Effector memory CD4-positive, alpha-beta T cell (primary cell): ENCODE measurements at regions not wholly inside any gene's neighbourhood (a gene's known extent, or its start where the extent isn't known, plus 50 kb on each side); places are given as distances from the start of the nearest gene placed in this dataset.

Experiments used
- DNase-seq, 3 donors: peaks; one replicate each; pipeline ENCODE4 v3.0.0-alpha.2; 2020
- H3K27ac ChIP-seq: 2 replicates; pipeline ENCODE4 v1.7.0; 2013; ENCODE audit warnings: mild to moderate bottlenecking, low read length, moderate library complexity; ENCODE audit not compliant: insufficient read depth, poor library complexity, severe bottlenecking
- H3K27me3 ChIP-seq: replicated peaks from 2 replicates; pipeline ENCODE4 v1.7.0; 2013; ENCODE audit warnings: mild to moderate bottlenecking, low read length; ENCODE audit not compliant: insufficient read depth, control insufficient read depth, poor library complexity, severe bottlenecking
- H3K36me3 ChIP-seq: 2 replicates; pipeline ENCODE4 v1.7.0; 2013; ENCODE audit warnings: mild to moderate bottlenecking, low read length, moderate library complexity; ENCODE audit not compliant: control insufficient read depth, insufficient read depth
- H3K4me1 ChIP-seq: 2 replicates; pipeline ENCODE4 v1.7.0; 2013; ENCODE audit warnings: low read length, mild to moderate bottlenecking; ENCODE audit not compliant: control insufficient read depth, insufficient read depth, poor library complexity, severe bottlenecking
- H3K4me3 ChIP-seq: 2 replicates; pipeline ENCODE4 v1.7.0; 2013; ENCODE audit warnings: low read length, low read depth, mild to moderate bottlenecking; ENCODE audit not compliant: insufficient read depth, poor library complexity, severe bottlenecking
- H3K9me3 ChIP-seq: 2 replicates; pipeline ENCODE4 v1.7.0; 2013; ENCODE audit warnings: mild to moderate bottlenecking, low read length, moderate library complexity; ENCODE audit not compliant: control insufficient read depth

- no peak for DNase-seq
- H3K4me1 ChIP-seq = no peaks in the 10 kb centered on the region
- H3K27ac ChIP-seq = no peak overlapping the region
- H3K36me3 ChIP-seq = no peaks in the 10 kb centered on the region
- H3K4me3 ChIP-seq = no peak overlapping the region
- no peaks in the 10 kb centered on the region for H3K27me3 ChIP-seq
- H3K9me3 ChIP-seq = no peaks in the 10 kb centered on the region
Measured at GRCh38 chr3:187586226-187586625, 84.0 kb downstream of the SST start.

- Histone ChIP-seq H3K27ac (no peak overlapping the region), H3K36me3 (no peaks in the 10 kb centered on the region), H3K4me1 (no peaks in the 10 kb centered on the region), H3K27me3 (no peaks in the 10 kb centered on the region), H3K4me3 (no peak overlapping the region), H3K9me3 (no peaks in the 10 kb centered on the region)
- DNase-seq = no peak
Measured at GRCh38 chr3:187572441-187572840, 97.8 kb downstream of the SST start.

- no peak overlapping the region for H3K27ac ChIP-seq
- no peaks in the 10 kb centered on the region for H3K4me1 ChIP-seq
- no peak for DNase-seq
- H3K9me3 ChIP-seq = no peaks in the 10 kb centered on the region
- H3K36me3 ChIP-seq = no peaks in the 10 kb centered on the region
- H3K27me3 ChIP-seq = no peaks in the 10 kb centered on the region
- H3K4me3 ChIP-seq = no peak overlapping the region
Measured at GRCh38 chr3:187571701-187572100, 98.5 kb downstream of the SST start.

- no peaks in the 10 kb centered on the region for H3K9me3 ChIP-seq
- H3K4me3 ChIP-seq = no peak overlapping the region
- H3K36me3 ChIP-seq = no peaks in the 10 kb centered on the region
- no peak for DNase-seq
- H3K27me3 ChIP-seq = no peaks in the 10 kb centered on the region
- no peaks in the 10 kb centered on the region for H3K4me1 ChIP-seq
- no peak overlapping the region for H3K27ac ChIP-seq
Measured at GRCh38 chr3:187570776-187571175, 99.4 kb downstream of the SST start.

GRCh38 chr3:187568171-187568570, 102.0 kb downstream of the SST start:
- no peaks in the 10 kb centered on the region for H3K27me3 ChIP-seq
- no peak for DNase-seq
- no peaks in the 10 kb centered on the region for H3K36me3 ChIP-seq
- no peak overlapping the region for H3K4me3 ChIP-seq
- no peaks in the 10 kb centered on the region for H3K4me1 ChIP-seq
- H3K9me3 ChIP-seq = no peaks in the 10 kb centered on the region
- no peak overlapping the region for H3K27ac ChIP-seq

GRCh38 chr3:187567661-187568121, 102.5 kb downstream of the SST start:
- DNase-seq = no peak
- no peak overlapping the region for H3K27ac ChIP-seq

GRCh38 chr3:187567021-187567420, 103.2 kb downstream of the SST start:
- no peaks in the 10 kb centered on the region for H3K9me3 ChIP-seq
- no peaks in the 10 kb centered on the region for H3K27me3 ChIP-seq
- no peaks in the 10 kb centered on the region for H3K4me1 ChIP-seq
- no peaks in the 10 kb centered on the region for H3K36me3 ChIP-seq
- no peak for DNase-seq
- no peak overlapping the region for H3K4me3 ChIP-seq
- no peak overlapping the region for H3K27ac ChIP-seq

More at GRCh38 chr3:187567661-187568121, 102.5 kb downstream of the SST start:
- no peaks in the 10 kb centered on the region for H3K27me3 ChIP-seq
- no peak overlapping the region for H3K4me3 ChIP-seq
- H3K9me3 ChIP-seq = no peaks in the 10 kb centered on the region
- H3K4me1 ChIP-seq = no peaks in the 10 kb centered on the region
- no peaks in the 10 kb centered on the region for H3K36me3 ChIP-seq

GRCh38 chr3:187565701-187566100, 104.5 kb downstream of the SST start:
- no peaks in the 10 kb centered on the region for H3K9me3 ChIP-seq
- no peak overlapping the region for H3K27ac ChIP-seq
- H3K4me3 ChIP-seq = no peak overlapping the region
- no peaks in the 10 kb centered on the region for H3K36me3 ChIP-seq
- H3K27me3 ChIP-seq = no peaks in the 10 kb centered on the region
- DNase-seq = no peak
- H3K4me1 ChIP-seq = no peaks in the 10 kb centered on the region

GRCh38 chr3:187558990-187559389, 111.2 kb downstream of the SST start:
- Histone ChIP-seq H3K4me1 (no peaks in the 10 kb centered on the region), H3K4me3 (no peak overlapping the region), H3K36me3 (no peaks in the 10 kb centered on the region), H3K27ac (no peak overlapping the region), H3K27me3 (no peaks in the 10 kb centered on the region), H3K9me3 (no peaks in the 10 kb centered on the region)
- DNase-seq = no peak

- DNase-seq = no peak
- Histone ChIP-seq H3K27me3 (peaks cover under 1% of the 10 kb centered on the region), H3K36me3 (no peaks in the 10 kb centered on the region), H3K4me3 (no peak overlapping the region), H3K9me3 (no peaks in the 10 kb centered on the region), H3K4me1 (no peaks in the 10 kb centered on the region), H3K27ac (no peak overlapping the region)
Measured at GRCh38 chr3:187551416-187551815, 118.8 kb downstream of the SST start.

- DNase-seq = no peak
- Histone ChIP-seq H3K27ac (no peak overlapping the region), H3K27me3 (peaks cover 2% of the 10 kb centered on the region), H3K9me3 (no peaks in the 10 kb centered on the region), H3K4me1 (no peaks in the 10 kb centered on the region), H3K4me3 (no peak overlapping the region), H3K36me3 (no peaks in the 10 kb centered on the region)
Measured at GRCh38 chr3:187550446-187550845, 119.7 kb downstream of the SST start.
